HG03460 (cell line): ENCODE measurements at regions not wholly inside any gene's neighbourhood (a gene's known extent, or its start where the extent isn't known, plus 50 kb on each side); places are given as distances from the start of the nearest gene placed in this dataset.
A peak's percentile ranks its signal among the peaks of the same experiment; 100 is the strongest.
"Not testable (repeated sequence)": the region's sequence is repeated elsewhere in the genome, so short reads cannot be mapped to it uniquely, and the experiment has no call there.

Experiments used
- ATAC-seq: cut with Tn5 transposase; IDR thresholded peaks from one replicate; pipeline ENCODE4 v1.9.1; 2021; ENCODE audit not compliant: unreplicated experiment

DNA sequence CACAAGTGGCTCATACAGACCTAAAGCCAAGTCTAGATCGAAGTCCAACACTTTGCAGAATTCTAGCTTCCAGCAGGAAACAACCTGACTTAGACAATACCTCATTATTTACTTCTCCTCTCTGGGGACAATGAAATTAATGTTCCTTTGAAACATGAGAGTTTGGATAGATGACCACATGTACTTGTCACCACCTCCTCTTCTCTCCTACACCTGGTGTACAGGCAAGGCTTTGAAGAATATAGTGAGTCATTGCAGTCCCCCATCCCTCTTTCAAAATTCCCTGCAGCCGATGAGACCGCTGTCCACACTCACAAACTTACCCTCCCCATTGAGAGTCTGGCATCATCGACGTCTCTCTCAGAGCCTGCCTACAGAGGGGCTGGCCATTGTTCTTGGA lies 189.0 kb upstream of the HES1 start:
- no peak for ATAC-seq

DNA sequence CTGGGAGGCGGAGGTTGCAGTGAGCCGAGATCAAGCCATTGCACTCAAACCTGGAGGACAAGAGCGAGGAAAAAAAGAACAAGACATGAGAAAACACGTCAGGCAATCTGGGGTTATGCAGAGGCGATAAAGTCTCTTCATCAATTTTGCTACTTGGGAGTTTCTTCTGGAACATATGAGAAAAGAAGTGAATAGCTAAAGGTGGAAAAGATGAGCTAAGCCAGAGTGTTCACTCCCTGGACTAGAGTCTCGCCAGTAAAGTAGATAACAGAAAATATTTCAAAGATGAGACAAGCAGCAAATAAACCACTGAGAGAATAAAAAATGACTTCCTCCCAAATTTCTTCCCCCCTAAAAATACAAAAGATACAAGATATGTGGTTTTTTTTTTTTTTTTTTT lies 188.4 kb upstream of the HES1 start:
- ATAC-seq = no peak

DNA sequence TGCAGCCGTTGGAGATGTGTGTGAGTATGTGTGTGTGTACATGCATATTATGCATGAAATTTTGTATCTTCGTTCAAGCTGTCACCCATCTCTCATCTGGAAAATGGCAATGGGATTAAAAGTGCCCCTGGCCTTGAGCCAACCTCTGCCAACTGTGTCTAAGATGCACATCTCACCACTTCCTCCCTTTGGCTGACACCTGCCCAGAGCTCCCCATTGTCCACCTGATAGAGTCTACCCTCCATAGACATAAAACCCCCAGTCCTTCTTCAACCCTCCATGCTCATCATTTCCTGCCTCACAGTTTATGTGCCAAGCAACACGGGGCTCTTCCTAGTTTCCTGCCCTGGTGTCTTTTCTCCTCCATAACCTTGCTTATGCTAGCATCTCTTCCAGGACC lies 187.5 kb upstream of the HES1 start:
- no peak for ATAC-seq

DNA sequence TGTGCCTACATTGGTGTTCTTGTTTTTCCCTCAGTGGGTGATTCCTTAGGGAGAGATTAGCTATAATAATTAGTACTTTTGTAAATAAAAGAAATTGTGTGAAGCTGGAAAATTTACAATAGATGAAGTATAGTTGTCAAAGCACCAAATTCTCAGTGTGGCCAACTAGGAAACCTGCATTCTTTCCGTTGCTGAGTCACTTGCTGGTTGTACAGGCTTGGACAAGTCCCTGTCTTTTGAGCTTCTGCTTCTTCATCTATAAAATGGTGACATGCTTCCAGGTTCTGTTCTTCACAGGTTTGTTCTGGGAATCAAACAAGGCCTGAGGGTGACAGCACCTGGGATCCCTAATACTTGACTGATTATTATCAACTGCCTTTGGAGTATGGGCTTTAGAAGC lies 184.1 kb upstream of the HES1 start:
- ATAC-seq = no peak

DNA sequence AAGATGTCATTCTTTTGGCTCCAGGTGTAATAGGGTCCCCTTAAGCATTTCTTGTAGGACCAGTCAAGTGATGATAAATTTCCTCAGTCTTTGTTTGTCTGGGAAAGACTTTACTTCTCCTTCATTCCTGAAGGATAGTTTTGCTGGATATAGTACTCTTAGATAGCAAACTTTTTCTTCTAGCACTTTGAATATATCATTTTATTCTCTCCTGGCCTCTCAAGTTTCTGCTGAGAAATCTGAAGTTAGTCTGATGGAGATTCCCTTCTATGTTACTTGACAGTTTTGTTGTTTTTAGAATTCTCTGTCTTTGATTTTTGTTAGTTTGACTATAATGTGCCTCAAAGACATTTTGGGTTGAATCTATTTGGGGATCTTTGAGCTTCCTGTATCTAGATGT lies 181.2 kb upstream of the HES1 start:
- no peak for ATAC-seq

DNA sequence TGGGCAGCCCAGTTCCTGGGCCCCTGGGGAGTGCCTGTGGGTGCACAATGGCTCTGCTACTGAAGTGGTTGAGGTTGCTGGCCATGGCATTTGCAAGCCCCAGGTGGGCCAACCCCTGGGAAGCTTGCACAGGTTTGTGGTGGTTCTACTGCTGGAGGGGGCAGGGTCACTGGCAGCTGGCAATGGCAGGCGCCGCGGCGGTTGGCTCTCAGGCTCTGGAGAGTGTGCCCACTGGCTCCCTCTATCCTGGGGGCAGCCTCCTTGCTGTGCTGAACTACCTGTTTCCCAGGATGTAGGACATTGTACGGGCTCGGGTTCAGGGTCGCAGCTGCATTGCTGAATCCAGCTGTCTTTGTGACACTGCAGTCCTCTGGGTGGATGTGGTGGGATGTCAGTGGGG lies 180.2 kb upstream of the HES1 start:
- ATAC-seq = no peak

DNA sequence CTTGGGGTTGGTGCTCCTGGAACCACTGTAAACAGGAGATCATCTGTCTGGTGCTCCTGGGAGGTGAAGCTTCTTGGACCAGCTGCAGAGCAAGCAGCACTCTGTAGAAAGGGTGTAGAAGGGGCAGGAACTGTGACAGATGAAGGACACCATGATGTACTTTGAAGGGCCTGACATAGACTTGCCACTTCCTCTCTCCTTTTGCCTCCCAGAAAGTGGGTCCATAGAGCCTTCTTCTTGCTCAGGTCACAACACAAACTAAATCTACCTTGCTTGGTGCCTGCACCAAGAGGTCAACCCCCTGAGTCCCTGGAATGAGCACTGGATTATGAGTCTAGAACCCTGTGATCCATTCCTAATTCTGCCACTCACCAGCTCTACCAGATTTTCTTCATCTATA lies 176.1 kb upstream of the HES1 start:
- ATAC-seq = no peak

DNA sequence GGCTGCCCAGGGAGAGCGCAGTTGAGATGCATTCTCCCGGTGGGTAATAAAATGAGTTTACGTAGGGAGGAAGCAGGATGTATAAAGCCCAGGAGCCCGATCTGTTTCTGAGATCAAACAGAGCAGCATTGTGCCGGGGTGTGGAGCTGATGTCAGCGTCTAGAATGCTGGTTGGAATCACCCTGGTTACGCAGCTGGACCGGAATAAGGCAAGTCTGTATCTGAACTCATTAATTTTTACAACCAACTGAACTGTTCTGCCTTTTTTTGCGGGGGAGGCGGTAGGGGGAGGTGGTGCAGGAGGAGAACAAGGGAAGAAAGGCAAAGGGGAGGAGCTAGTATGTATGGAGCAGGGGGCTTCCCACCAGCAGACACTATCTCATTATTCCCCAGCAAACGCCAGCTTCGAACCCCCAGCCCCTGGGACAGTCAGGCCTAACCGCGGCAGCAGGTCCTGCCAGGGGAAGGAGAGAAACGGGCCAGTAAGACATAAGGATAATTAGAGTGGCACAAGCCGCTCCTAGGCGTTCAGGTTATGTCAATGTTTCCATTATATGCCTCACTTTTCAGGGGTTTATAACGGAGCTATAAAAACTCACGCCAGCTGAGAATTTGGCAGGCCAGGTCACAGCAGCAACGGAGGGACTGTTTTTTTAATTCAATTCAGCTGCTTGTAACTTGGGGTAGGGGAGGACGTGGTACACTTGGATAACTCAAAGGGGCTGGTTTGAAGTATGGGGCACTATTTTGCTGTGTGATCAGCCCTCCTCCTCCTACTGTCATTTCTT lies 175.3 kb upstream of the HES1 start:
- no peak for ATAC-seq

DNA sequence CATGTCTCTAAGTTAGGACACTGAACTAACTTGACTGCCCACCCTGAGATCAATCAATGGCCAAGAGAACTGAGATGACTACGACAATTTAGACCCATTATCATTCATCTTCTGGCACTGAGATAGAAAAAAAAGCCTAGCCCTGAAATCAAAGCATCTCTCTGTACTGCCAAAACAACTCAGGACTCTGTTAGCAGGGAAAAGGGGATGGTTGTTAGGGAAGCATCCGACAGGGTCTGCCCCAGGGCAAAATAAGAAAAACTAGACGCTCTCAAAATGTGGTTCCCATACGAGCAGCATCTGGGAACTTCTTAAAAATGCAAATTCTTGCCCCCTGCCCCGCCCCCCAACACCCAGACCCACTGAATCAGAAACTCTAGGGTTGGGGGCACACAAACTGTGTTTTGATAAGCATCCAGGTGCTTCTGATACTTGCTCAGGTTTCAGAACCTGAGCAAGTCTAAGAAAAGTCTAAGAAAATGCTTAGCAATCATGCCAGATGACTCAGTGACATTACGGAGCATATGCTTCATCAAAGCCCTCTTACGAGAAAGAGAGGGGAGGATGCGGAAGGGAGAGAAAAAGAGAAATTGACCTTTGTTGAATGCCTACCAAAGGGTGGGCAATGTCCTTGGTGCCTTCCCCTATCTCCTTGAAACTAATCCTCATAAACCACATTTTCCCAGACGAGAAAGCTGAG lies 172.8 kb upstream of the HES1 start:
- no peak for ATAC-seq

DNA sequence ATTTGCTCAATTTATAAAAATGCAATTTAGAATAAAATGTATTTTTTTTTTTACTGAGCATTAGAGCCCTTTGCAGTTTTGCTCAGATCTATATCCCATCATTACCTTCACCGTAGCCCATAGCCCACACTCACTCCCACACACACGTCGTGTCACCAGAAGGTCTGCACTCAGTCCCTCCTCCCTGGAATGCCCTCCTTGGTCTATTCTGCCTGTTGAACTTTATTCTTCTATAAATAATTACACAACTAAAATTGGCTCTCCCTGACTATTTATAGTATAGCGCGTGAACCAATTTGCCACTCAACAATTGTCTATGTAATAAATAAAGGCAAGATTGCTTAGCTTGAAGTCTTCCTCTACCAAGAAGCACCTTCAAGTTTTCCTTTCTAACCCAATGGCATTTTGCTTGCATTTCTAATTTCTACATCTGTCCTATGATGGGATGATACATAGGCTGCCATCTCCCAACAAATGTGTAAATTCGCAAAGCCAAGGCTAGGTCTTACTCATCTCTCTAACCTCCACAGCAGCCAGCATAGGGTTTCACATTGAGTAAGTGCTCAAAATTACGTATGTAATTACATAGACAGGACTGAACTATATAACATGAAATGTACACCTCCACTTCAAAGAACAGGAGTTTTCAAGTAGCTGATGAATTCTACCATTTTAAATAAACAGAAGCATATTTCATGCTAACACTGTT lies 172.0 kb upstream of the HES1 start:
- peak; percentile 97 for ATAC-seq

DNA sequence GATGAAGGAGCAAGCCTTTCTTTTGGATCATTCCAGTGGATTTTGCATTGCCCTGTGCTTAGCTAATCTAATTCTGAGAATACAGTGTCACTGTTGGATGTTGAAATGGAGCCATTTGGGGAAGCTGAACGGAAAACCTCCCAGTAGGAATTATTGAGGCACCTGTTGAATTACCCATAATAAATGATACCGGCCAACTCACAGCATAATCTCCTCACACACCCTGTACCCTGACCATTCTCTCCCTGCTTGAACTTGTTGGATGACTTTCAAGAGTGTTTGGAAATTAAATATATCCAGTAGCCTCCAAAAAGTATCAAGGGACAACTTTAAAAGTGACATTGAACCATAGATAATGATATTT lies 171.4 kb upstream of the HES1 start:
- no peak for ATAC-seq

DNA sequence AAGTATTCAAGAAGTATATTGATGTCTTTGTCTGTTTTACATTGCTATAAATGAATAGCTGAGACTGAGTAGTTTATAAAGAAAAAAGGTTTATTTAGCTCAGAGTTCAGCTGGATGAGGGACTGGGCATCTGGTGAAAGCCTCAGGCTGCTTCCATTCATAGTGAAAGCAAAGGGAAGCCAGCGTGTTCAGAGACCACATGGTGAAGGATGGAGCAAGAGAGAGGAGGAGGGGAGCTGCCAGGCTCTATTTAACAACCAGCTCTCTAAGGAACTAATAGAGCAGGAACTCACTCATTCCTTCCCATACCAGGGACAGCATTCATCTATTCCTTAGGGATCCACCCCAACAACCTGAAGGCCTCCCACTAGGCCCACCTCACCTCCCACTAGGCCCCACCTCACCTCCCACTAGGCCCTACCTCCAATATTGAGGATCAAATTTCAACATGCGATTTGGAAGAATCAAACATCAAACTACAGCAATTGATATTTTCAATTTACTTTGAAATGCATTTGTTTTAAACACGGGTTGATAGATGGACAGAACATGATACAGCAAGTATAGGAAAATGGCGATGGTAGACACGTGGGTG lies 167.5 kb upstream of the HES1 start:
- no peak for ATAC-seq

DNA sequence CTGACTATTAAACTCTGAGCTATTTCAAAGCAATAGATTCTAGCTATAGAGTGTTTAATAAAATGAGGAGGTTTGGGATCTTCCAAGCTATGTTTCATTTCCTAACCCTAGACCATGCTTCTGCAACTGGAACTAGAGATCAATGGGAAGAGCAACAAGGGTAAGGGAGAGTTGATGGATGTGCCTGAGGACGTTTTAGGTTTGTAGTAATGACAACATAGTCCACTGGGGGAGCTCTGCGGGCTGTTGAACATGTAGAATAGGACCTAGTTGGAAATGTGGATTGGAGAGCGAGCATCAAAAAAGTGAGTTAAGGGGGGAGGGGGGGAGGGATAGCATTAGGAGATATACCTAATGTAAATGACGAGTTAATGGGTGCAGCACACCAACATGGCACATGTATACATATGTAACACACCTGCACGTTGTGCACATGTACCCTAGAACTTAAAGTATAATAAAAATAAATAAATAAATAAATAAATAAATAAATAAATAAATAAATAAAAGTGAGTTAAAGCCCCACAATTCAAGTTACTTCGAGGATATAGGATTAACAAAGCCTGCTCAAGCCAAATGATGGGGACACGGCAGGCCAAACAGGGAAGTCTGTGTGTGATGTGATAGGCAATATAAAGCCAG lies 165.7 kb upstream of the HES1 start:
- not testable (repeated sequence) for ATAC-seq

DNA sequence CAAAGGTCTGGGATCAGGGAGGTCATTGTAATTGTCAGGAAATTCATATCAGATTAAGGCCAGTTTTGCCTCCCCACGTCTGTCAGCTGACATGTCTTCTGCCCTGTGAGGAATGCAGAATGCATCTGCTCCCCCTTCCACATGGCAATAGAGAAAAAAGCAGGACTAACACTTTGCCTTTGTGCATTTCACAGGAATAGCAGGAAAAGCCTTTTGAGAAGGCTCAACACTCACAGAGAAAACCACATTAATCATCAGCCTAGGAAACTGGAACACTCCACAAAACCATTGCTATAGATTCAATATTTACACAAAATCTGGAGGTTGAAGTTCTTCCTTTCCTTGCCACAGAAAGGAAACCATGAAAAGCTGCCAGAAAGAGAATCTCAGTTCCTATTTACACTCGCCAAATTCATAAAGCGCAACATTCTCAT lies 165.2 kb upstream of the HES1 start:
- ATAC-seq = peak; percentile 34

DNA sequence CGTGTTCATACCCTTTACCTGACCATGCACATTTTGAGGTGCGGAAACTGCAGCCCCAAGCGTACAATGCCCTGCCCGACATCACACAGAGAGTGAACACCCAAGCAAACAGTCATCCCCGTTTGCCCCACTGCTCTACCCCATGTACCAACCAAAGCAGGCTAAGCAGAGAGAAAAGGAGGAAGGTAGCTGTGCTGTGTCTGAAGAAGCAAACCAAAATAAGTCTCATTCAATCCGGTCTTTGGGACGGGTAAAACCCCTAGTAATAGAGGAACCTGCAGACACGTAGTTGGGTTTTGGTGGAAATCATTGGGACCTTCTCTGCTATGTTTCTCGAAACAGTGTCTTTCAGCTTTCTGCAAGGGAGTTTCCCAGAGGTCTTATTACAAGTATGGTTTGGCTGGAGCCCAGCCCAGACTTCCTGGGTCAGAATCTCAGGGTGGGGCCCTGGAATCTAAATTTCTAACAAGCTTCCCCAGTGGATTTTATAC lies 164.6 kb upstream of the HES1 start:
- ATAC-seq = peak; percentile 77

DNA sequence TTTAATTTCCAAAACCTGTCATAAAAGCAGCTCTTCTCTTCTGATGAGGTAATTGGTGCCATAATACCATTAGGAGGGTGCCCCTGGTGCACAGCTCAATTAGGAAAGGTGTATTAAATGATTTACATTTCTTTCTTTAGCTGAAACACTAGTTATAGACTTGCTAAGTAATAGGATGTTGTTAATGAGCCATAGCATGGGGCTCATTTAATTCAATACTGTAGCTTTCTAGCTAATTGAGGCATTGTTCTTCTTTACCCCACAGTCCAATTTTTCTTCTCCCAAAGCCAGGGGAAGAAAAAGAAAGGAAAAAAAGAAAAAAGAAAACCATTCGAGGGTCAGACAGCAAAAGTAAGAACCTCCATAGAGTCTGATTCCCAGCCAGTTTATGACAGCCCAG lies 164.0 kb upstream of the HES1 start:
- ATAC-seq = no peak

DNA sequence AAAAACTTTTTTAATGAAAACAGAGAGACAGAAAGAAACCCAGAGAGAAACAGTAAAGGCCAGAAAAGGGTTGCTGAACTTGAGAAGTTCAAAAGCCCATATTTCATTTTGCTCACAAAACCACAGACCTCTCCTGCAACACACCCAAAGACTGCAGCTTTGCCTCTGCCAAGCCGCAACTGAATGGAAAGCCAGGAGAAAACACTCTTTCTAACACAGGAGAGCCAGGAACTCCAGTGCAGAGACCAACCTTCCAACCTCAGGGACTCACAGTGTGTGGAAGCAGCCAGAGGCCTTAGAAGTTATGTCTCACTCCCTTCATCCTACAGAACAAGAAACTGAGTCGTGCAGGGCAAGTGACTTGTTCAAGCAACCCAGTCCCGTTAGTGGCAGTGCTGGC lies 163.1 kb upstream of the HES1 start:
- no peak for ATAC-seq

DNA sequence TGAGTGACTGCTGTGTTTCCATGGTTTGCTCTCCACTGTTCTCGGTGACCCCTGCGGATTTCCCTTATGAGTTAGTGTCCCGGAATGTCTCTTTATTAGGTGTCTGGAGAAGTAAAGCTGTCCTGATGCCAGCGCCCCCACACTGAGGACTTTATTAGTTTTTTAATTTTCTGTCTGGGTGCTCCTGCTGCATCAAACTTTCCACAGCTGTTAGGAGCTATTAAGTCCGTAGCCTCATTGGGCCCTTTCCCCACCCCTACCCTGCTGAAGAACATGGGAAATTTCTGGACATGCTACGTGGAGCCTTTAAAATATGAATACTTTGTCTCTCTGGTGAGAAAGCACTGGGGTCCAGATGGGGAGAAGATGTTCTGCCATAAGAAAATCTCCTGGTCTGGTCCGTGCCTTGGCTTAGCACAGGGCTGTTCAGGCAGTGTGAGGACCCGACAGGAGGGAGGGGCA lies 161.7 kb upstream of the HES1 start:
- ATAC-seq = no peak

DNA sequence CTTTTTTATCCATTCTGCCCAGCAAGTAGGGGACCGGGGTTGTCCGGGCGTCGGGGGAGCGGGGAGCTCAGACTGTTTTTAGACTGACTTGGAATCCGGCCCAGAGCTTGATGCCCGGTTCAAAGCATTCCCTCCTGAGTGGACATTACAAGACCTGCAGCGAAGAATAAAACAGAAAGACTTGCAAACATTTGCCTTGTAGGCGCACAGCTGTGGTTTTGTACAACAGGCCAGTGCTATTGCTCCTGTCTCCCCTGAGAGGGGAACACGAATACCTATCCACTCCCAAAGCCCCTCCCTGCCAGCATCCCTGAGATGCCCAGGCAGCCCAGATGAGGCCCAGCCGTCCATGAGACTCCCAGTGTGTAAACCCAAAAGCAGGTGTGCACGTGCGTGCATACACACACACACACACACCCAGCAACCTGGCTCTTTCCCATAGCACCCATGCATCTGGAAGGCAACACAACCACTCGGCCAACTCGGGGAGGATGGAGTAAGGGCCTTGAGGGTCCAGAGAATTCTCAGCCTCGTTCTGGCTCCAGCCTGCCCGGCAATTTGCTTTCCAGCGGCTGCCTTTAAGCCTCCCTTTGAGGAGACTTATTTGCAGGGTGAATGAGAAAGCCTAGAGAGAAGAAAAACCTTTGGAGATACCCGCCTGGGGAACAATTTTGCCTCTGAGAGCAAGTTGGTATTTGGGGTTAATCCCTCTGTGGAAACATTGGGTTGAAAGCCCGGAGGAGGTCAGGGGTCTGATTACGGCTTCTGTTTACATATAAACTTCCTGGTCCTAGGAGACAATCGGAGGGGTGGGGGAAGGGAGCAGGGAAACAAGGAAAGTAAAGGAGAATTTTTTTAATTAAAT lies 161.0 kb upstream of the HES1 start:
- ATAC-seq = no peak

DNA sequence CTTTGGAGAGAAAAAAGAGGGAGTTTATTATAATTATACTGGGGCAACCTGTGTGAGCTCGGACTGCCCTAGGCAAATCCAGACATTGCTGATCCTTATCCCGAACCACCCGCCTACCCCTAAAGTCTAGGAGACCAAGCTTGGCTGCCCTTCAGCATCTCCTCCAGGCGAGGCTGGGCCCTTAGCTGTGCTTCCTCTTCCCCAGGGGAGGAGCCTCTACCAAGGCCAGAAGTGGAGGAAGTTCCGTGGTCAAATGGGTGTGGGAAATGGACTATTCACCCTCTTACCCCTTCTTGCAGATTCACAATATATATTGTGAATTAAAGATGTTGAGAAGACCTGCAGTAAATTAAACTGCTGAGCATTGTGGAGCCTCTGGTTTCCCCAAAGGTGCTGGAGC lies 158.3 kb upstream of the HES1 start:
- no peak for ATAC-seq
